Fibroblast of skin of left quadriceps (primary cell): ENCODE measurements at regions not wholly inside any gene's neighbourhood (a gene's known extent, or its start where the extent isn't known, plus 50 kb on each side); places are given as distances from the start of the nearest gene placed in this dataset.

Source experiments
- DNase-seq, 2 experiments: peaks; one replicate each; pipeline ENCODE4 v3.0.0-alpha.2; 2013; ENCODE audit warnings: low read depth in 2 of 2

GRCh38 chr1:25003000-25003399 is 72.9 kb upstream of the RUNX3 start:
- DNase-seq: no peak

GRCh38 chr1:25001125-25001915 is 71.2 kb upstream of the RUNX3 start:
- DNase-seq: no peak

GRCh38 chr1:24999906-25000305 is 69.8 kb upstream of the RUNX3 start:
- no peak for DNase-seq

- DNase-seq: no peak
Observed at GRCh38 chr1:24999426-24999825, 69.3 kb upstream of the RUNX3 start.

- DNase-seq: no peak
Observed at GRCh38 chr1:24998563-24999245, 68.6 kb upstream of the RUNX3 start.

- no peak for DNase-seq
Observed at GRCh38 chr1:24996983-24997893, 67.2 kb upstream of the RUNX3 start.

DNA sequence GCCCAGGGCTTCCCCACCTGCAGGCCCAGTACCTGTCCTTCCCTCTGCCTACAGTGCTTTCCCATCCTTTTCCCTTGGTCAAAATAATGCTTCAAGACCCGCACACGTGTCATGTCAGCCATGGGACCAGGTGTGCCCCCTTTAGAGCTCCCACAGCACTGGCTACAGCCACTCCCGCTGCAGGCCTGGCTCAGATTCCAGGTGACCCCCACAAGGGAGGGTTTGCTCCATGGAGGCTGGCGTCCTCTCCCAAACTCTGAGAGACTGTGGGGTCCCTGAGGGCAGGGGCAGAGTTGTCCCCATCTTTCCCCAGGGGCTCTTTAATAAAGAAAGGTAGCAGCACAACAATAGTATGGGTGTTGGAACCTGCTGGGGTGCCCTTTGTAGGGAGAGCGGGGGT is 66.4 kb upstream of the RUNX3 start:
- no peak for DNase-seq

GRCh38 chr1:24995661-24996060 is 65.6 kb upstream of the RUNX3 start:
- no peak for DNase-seq

DNA sequence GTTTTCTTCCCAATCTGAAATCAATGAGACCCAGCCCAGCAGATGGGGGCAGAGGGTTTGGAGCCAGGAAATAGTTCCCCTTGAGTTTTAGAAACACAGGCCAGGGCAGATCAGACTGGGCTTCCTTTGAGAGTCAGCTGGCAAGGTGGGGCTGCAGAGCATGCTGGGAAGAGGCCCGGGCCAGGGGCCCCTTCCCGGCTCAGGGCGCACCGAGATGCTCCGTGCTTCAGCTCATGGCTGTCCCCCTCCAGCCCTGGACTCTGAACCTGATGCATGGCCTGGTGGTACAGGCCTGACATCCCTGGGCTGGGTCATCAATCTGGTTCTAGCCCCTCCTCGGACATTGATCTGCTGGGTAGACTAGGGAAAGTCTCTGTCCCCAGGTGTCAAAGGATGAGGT is 65.1 kb upstream of the RUNX3 start:
- no peak for DNase-seq

- no peak for DNase-seq
Observed at GRCh38 chr1:24993871-24994580, 64.0 kb upstream of the RUNX3 start.

GRCh38 chr1:24992761-24993211 is 62.7 kb upstream of the RUNX3 start:
- DNase-seq: no peak

GRCh38 chr1:24992124-24992760 is 62.2 kb upstream of the RUNX3 start:
- no peak for DNase-seq

DNA sequence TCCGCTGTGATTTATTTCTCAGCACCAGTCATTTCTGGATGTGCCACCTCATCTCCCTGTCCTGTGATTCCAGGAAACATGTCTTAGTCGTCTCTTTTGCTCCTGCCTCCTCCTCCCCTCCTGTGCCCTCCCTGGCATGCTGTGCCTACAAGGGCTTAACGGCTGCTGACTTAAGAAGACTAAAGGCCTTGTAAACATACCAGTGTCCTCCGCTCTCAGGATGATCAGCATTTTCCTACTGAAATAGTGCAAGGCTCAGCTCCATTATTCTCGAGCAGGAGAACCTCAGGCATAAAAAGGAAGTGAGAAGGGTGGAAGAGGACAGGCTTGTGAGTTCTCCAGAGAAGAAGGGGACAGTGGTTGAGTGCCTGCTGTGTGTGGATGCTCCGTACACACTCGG is 61.6 kb upstream of the RUNX3 start:
- no peak for DNase-seq

GRCh38 chr1:24990779-24991641 is 60.9 kb upstream of the RUNX3 start:
- DNase-seq: no peak

DNA sequence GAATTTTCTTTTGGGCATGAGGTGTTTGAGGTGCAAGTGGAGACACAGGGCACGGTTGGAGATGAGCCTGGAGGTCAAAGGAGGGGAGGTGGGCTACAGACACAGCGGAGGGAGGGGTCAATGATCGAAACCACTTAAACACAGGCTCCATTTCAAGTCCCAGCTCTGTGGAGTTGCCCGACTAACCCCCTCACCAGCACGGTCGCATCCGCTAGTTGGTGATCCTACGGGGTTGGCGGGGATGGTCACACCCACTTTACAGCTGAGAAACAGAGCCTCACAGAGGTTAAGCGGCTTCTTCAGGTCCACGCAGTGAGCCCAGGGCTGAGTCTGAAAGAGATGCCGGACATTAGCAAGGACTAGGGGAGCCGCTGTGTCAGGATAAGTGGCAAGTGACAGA is 60.1 kb upstream of the RUNX3 start:
- no peak for DNase-seq

DNA sequence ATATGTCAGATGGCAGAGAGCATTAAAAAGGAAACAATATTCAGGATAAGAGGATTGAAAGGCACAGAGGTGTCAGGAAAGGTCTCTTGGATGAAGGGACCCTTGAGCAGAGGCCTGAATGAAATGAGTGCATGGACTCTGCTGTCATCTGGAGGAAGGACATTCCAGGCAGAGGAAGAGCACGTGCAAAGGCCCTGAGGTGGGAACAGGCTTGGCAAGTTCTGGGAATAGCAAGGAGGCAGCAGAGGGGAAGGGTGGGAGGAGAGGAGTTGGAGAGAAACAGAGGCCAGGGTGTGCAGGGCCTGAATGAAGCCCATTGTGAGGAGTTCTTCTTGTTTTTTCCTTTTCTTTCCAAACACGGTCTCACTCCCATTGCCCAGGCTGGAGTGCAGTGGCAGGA is 59.0 kb upstream of the RUNX3 start:
- no peak for DNase-seq

DNA sequence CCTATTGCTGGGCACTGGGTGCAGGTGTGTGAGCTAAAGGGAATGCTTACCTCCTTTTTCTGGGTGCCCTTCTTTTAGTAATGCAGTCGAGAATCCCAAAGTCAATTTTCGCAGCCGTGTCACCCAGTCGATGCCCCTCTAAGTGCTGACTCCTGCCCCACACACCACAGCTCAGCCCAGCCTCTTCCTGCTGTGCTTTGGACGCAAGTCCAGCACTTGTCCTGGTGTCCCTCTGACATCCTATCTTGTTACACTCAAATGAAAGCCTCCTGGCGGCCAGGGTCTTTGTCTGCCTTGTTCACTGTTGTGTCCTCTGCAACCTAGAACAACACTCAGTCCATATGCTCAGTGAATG is 58.5 kb upstream of the RUNX3 start:
- DNase-seq: no peak

- DNase-seq: no peak
Observed at GRCh38 chr1:24987875-24988557, 57.9 kb upstream of the RUNX3 start.

GRCh38 chr1:24987424-24987823 is 57.3 kb upstream of the RUNX3 start:
- no peak for DNase-seq
